A673 (cell line): ENCODE measurements at regions not wholly inside any gene's neighbourhood (a gene's known extent, or its start where the extent isn't known, plus 50 kb on each side); places are given as distances from the start of the nearest gene placed in this dataset.

Source experiments
- EZH2 ChIP-seq: fragments of 200-600 bp; sonication (generic); IDR thresholded peaks from 2 replicates; pipeline ENCODE4 v1.6.1; 2017; ENCODE audit warnings: borderline replicate concordance, low read depth, mild to moderate bottlenecking, mixed read lengths, antibody characterized with exemption, low read length; ENCODE audit not compliant: poor library complexity, severe bottlenecking
- TF ChIP-seq, protein P1 (sequence below): fragments of 300-800, 200-600 bp; sonication (generic); conservative IDR thresholded peaks from 2 replicates; pipeline ENCODE4 v1.5.1; 2017; ENCODE audit warnings: low read depth, mild to moderate bottlenecking, antibody characterized with exemption, low read length, moderate library complexity, mixed read lengths

DNA sequence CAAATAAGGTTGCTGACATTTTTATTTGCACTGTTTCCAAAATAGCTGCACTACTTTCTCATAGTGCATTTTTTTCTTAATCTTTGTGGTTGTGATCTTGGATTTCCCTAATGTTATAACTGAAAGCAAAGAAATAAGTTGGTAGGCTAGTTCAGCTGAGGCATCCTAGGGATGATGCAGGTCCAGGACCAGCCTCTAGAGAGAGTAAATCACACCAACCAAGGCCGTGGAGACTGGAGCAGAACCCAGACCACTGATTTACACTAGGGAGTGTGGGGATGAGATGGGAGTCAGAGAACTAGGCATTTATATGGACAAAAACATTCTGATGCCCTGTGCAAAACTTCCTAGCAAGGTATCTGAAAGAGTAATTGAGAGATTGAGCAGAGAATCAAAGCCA lies 104.5 kb downstream of the URB2 start:
- TF ChIP-seq, protein P1, sequence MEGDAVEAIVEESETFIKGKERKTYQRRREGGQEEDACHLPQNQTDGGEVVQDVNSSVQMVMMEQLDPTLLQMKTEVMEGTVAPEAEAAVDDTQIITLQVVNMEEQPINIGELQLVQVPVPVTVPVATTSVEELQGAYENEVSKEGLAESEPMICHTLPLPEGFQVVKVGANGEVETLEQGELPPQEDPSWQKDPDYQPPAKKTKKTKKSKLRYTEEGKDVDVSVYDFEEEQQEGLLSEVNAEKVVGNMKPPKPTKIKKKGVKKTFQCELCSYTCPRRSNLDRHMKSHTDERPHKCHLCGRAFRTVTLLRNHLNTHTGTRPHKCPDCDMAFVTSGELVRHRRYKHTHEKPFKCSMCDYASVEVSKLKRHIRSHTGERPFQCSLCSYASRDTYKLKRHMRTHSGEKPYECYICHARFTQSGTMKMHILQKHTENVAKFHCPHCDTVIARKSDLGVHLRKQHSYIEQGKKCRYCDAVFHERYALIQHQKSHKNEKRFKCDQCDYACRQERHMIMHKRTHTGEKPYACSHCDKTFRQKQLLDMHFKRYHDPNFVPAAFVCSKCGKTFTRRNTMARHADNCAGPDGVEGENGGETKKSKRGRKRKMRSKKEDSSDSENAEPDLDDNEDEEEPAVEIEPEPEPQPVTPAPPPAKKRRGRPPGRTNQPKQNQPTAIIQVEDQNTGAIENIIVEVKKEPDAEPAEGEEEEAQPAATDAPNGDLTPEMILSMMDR: no peak
- TF ChIP-seq EZH2: no peak
